ENCODE measurements at regions not wholly inside any gene's neighbourhood (a gene's known extent, or its start where the extent isn't known, plus 50 kb on each side); places are given as distances from the start of the nearest gene placed in this dataset.

DNA sequence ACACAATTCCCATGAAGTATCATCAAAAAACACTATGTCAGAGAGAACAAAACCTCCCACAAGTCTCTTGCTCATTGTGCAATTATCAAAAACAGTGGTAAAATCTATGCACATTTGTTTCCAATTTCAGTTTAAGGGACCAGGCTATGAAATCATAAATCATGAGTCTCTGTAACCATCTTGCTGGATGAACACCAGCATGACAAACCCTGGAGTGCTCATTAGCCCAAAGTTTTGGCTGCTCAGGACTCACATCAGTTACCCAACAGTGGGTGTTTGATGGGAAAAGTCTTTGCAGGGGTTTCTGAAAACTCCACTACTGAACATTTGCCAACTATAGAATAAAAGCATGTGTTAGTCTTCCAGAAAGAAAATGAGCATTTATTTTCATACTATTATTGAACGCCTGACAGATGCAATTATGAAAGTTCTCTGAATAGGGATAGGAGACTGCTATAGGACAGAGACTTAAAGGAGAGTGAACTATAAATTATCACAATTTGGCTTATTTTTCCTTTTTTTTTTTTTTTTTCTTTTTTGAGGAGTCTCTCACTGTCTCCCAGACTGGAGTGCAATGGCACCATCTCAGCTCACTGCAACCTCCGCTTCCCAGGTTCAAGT lies 240.8 kb upstream of the KCNMB2 start:
- H3K4me3 ChIP-seq (ENCODE audit: low read depth, low read length): no peak overlapping the region
- TF ChIP-seq, protein P1, sequence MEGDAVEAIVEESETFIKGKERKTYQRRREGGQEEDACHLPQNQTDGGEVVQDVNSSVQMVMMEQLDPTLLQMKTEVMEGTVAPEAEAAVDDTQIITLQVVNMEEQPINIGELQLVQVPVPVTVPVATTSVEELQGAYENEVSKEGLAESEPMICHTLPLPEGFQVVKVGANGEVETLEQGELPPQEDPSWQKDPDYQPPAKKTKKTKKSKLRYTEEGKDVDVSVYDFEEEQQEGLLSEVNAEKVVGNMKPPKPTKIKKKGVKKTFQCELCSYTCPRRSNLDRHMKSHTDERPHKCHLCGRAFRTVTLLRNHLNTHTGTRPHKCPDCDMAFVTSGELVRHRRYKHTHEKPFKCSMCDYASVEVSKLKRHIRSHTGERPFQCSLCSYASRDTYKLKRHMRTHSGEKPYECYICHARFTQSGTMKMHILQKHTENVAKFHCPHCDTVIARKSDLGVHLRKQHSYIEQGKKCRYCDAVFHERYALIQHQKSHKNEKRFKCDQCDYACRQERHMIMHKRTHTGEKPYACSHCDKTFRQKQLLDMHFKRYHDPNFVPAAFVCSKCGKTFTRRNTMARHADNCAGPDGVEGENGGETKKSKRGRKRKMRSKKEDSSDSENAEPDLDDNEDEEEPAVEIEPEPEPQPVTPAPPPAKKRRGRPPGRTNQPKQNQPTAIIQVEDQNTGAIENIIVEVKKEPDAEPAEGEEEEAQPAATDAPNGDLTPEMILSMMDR (IDR thresholded peaks at IDR 0.05; ENCODE audit: low read depth, low read length): no peak

DNA sequence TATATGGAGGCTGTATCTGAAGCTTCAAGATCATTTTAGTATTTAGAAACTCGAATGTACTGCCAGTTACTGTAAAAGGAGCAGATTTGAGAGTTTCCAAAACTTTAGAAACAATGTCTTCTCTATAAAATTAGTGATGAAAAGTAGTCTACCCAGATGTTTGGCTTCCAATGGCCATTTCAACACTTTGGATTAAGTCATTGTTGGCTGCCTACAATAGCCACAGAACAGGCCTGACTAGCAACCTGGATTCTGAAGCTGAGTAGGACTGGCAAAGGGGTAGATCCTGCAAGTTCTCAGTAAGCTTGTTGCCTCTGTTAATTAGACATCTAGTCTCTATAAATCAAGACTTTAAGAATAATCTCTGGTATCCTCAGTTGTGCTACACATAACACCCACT lies 239.0 kb upstream of the KCNMB2 start:
- TF ChIP-seq, protein P1 (IDR thresholded peaks at IDR 0.05; ENCODE audit: low read depth, low read length): no peak
- no peak overlapping the region for H3K4me3 ChIP-seq (ENCODE audit: low read depth, low read length)

DNA sequence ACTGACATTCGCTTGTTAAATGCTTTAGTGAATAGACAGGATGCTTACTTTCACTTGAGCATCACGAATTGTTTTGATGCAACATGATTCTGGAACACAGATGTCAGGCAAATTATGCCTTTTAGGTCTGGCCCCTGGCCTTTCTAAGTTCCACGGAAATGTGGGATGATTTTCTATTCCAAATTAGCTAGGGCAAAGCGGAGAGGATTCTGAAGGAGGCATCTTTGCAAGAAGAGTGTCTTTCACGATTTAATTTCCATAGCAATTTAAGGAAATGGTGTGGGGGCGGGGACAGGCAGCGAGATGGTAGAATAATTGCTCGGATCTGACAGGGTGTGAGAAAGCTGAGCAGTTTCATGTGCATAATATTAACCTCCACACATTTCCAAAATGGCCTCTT lies 238.5 kb upstream of the KCNMB2 start:
- TF ChIP-seq, protein P1 (IDR thresholded peaks at IDR 0.05; ENCODE audit: low read depth, low read length): no peak

DNA sequence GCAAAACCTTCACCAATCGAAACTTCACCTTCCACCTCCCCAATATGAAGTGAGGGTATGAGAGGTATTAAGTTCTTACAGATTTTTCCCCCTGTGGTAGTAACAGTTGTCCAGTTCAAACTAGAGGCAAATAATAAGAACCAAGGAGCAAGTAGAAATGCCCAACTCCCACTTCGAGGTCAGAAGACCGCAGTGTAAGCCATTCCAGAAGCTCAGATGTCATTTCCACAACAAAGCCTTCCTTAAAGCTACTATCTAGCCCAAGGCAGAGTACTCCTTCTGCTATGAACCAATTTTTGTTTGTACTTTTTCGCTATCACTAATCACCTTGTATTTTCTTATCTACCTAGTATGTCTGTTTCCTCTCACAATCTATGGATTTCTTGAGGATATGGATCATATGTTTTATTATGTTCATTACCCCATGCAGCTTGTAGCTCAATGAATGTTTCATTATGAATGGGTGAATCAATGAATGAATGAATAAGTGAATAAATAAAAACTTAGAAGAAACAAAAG lies 235.7 kb upstream of the KCNMB2 start:
- TF ChIP-seq, protein P1 (IDR thresholded peaks at IDR 0.05; ENCODE audit: low read depth, low read length): no peak
- no peak overlapping the region for H3K4me3 ChIP-seq (ENCODE audit: low read depth, low read length)

More for the DNA sequence above, 238.5 kb upstream of the KCNMB2 start:
- no peak overlapping the region for H3K4me3 ChIP-seq (ENCODE audit: low read depth, low read length)

DNA sequence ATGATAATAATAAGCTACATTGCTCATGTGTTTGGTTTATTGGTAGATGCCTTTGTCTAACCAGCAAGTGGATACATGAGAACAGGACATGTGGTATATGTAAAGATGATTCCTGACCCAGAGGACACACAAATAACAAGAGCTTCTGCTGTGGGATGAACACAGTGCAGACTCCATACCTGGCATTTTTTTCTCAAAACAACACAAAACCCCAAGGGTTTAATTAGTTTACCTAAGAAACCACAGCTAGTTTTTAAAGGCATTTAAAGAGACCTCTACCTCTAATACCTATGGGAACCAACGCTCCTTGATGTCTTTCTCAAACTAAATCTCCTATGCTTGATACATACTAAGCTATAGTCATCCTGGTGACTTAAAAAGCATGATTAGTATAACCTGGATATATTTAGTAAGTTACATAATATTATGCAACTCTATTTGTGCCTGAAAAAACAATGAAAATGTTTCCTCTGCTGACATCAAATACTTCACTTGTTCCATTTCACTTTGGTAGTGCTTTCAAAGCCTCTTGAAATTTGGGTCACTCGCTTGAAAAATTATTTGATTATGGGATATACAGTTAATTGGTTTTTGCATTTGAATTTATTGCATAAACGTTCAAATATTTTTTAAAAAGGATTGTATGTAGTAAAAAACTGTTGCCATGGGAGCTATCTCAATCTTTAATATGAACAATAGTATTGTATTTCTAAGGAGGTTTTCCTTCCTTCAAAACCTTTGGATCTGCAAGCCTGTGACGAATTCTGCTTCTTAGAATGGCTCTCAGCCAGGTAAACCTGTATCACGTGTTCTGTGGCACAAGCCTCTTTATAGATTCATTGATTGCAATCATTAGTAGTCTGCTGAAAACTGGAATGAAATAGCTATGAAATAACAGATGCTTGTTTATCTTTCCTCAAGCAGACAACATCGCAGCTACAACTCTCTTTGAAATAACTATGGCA lies 233.0 kb upstream of the KCNMB2 start:
- H3K4me3 ChIP-seq (ENCODE audit: low read depth, low read length): no peak overlapping the region
- TF ChIP-seq, protein P1 (IDR thresholded peaks at IDR 0.05; ENCODE audit: low read depth, low read length): no peak

DNA sequence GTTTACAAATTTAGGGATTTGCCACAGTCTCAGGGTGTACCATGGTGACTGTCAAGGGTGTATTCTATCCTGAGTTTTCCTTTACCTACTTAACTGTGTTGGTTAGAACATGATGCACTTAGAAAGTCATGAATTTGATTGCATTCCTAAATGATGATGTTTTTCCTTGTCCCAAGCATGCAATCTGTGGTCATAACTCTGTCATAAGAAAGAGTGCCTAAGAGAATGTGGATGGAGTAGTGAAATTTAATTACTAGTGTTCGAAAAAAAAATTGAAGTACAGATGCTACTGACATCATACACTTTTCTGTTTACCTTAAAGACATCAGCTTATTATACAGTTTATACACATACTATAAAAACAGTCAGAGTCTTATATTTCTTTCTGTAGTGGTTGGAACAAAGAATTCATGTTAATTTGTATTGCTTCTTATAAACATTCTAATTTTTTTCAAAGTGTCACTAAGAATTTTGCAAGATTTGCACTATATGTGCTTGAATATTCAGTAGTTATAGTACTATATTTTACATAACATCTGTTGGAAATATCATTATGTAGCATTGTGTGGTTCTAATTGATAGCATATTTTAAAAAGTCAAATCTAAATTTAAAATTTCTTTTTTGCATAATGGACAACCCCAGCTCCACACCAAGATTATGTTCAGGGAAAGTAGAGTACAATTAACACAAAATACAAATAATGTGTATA lies 231.3 kb upstream of the KCNMB2 start:
- TF ChIP-seq, protein P1 (IDR thresholded peaks at IDR 0.05; ENCODE audit: low read depth, low read length): no peak
- H3K4me3 ChIP-seq (ENCODE audit: low read depth, low read length): no peak overlapping the region

All from WI38 (cell line).